CD4-positive, alpha-beta T cell (primary cell): ENCODE measurements at regions not wholly inside any gene's neighbourhood (a gene's known extent, or its start where the extent isn't known, plus 50 kb on each side); places are given as distances from the start of the nearest gene placed in this dataset.
"Not testable (repeated sequence)": the region's sequence is repeated elsewhere in the genome, so short reads cannot be mapped to it uniquely, and the experiment has no call there.

Source experiments
- ATAC-seq: fragments of 200-7000 bp; cut with Tn5 transposase; one replicate; pipeline ENCODE4 v1.10.0; 2022; ENCODE audit warnings: mild to moderate bottlenecking; ENCODE audit not compliant: poor library complexity
- CTCF ChIA-PET: fragments of 350-600 bp; sonication (Branson Sonifier 250); formaldehyde crosslinking; loops from one replicate; lab custom pipeline; 2021; ENCODE audit warnings: antibody characterized with exemption, inconsistent platforms; lab: Charles Lee
- POLR2A ChIA-PET: fragments of 350-600 bp; sonication (Branson Sonifier 250); formaldehyde crosslinking; loops from one replicate; lab custom pipeline; 2021; ENCODE audit warnings: antibody characterized with exemption, inconsistent platforms; lab: Charles Lee
- DNase-seq, 14 experiments: peaks; one replicate each; pipeline ENCODE4 v3.0.0-alpha.2; 2013 to 2020; ENCODE audit warnings: mixed read lengths in 2 of 14
- H3K27ac ChIP-seq, 2 donors: one replicate each; pipeline versions ENCODE4 v1.5.1 to v1.7.0; 2013; ENCODE audit warnings: low read length in 2 of 2, low read depth in 1 of 2, mild to moderate bottlenecking in 1 of 2
- H3K27me3 ChIP-seq, 2 experiments: 1 replicate in 1 of 2; 2 replicates in 1 of 2; pipeline versions ENCODE4 v1.6.1 to v1.7.0; 2013; ENCODE audit warnings: low read length in 2 of 2, control low read depth in 1 of 2, mild to moderate bottlenecking in 1 of 2, moderate library complexity in 1 of 2; ENCODE audit not compliant: insufficient read depth in 2 of 2, control insufficient read depth in 1 of 2
- H3K36me3 ChIP-seq: one replicate; pipeline ENCODE4 v1.6.1; 2013; ENCODE audit warnings: low read length, control low read depth; ENCODE audit not compliant: insufficient read depth
- H3K4me1 ChIP-seq: one replicate; pipeline ENCODE4 v1.6.1; 2013; ENCODE audit warnings: low read length, control low read depth; ENCODE audit not compliant: insufficient read depth
- H3K4me3 ChIP-seq: one replicate; pipeline ENCODE4 v1.5.1; 2013; ENCODE audit warnings: mild to moderate bottlenecking, low read length, moderate library complexity
- H3K9me3 ChIP-seq, 2 experiments: 1 replicate in 1 of 2; 2 replicates in 1 of 2; pipeline versions ENCODE4 v1.6.1 to v1.7.0; 2013; ENCODE audit warnings: low read length in 2 of 2, mild to moderate bottlenecking in 2 of 2, control low read depth in 1 of 2, moderate library complexity in 1 of 2; ENCODE audit not compliant: control insufficient read depth in 1 of 2, insufficient read depth in 1 of 2
- H3K27ac Mint-ChIP-seq: one replicate; pipeline ENCODE4 v1.8.0; 2020; ENCODE audit warnings: mixed read lengths
- H3K27me3 Mint-ChIP-seq: one replicate; pipeline ENCODE4 v1.8.0; 2021; ENCODE audit warnings: mixed read lengths
- H3K36me3 Mint-ChIP-seq: one replicate; pipeline ENCODE4 v1.8.0; 2021; ENCODE audit warnings: low read depth, mixed read lengths
- H3K4me1 Mint-ChIP-seq: one replicate; pipeline ENCODE4 v1.8.0; 2021; ENCODE audit warnings: low read depth, mixed read lengths
- H3K4me3 Mint-ChIP-seq: one replicate; pipeline ENCODE4 v1.8.0; 2020; ENCODE audit warnings: mild to moderate bottlenecking, mixed read lengths
- H3K9me3 Mint-ChIP-seq: one replicate; pipeline ENCODE4 v1.8.0; 2020; ENCODE audit warnings: mixed read lengths
- CTCF ChIP-seq: fragments of 200-600 bp; IDR thresholded peaks from one replicate; pipeline ENCODE4 v1.8.0; 2022; ENCODE audit warnings: antibody characterized with exemption, mild to moderate bottlenecking
- intact Hi-C, 2 experiments: fragments of 100-400 bp; cut with DNase I in 1 of 2; cut with micrococcal nuclease in 1 of 2; formaldehyde crosslinking; loops; one replicate each; pipeline versions ENCODE4 v1.15.1 to v1.9.0; 2023 to 2025; cut with DNase I, micrococcal nuclease

GRCh38 chr5:72584466-72584865, 77.3 kb upstream of the ZNF366 start:
- H3K4me1 ChIP-seq: no peaks in the 10 kb centered on the region
- H3K36me3 ChIP-seq: no peaks in the 10 kb centered on the region
- no peak overlapping the region for H3K4me3 ChIP-seq
- TF ChIP-seq CTCF: no peak
- ATAC-seq (no peak), DNase-seq (no peak)
- no peak overlapping the region for H3K4me3 Mint-ChIP-seq
- no peak overlapping the region for H3K27ac Mint-ChIP-seq
- CTCF ChIA-PET: no interaction called here
- no peak overlapping the region for H3K27ac ChIP-seq
- H3K4me1 Mint-ChIP-seq: no peaks in the 10 kb centered on the region
- POLR2A ChIA-PET: no interaction called here
- no peaks in the 10 kb centered on the region for H3K9me3 ChIP-seq
- peaks cover 3% of the 10 kb centered on the region for H3K9me3 Mint-ChIP-seq
- no peaks in the 10 kb centered on the region for H3K27me3 Mint-ChIP-seq
- no peaks in the 10 kb centered on the region for H3K27me3 ChIP-seq
- no peaks in the 10 kb centered on the region for H3K36me3 Mint-ChIP-seq
- intact Hi-C loops: no loop called here

GRCh38 chr5:72579290-72579689, 72.1 kb upstream of the ZNF366 start:
- H3K4me3 Mint-ChIP-seq, H3K36me3 ChIP-seq, H3K27me3 ChIP-seq, H3K4me1 Mint-ChIP-seq, H3K36me3 Mint-ChIP-seq, H3K27ac Mint-ChIP-seq, H3K9me3 ChIP-seq, H3K4me1 ChIP-seq, DNase-seq, POLR2A ChIA-PET, intact Hi-C loops, CTCF ChIA-PET, ATAC-seq, H3K4me3 ChIP-seq, H3K27ac ChIP-seq: not testable (repeated sequence)
- H3K27me3 Mint-ChIP-seq: peaks cover 22% of the 10 kb centered on the region
- peaks cover 10% of the 10 kb centered on the region for H3K9me3 Mint-ChIP-seq

- ChIA-PET POLR2A (no interaction called here), CTCF (no interaction called here)
- H3K27me3 Mint-ChIP-seq: peaks cover 61% of the 10 kb centered on the region
- no peaks in the 10 kb centered on the region for H3K4me1 Mint-ChIP-seq
- Histone ChIP-seq H3K27ac (no peak overlapping the region), H3K9me3 (no peaks in the 10 kb centered on the region), H3K4me1 (no peaks in the 10 kb centered on the region), H3K4me3 (no peak overlapping the region), H3K27me3 (peaks cover 2 to 3% of the 10 kb centered on the region in 2 experiments), H3K36me3 (no peaks in the 10 kb centered on the region)
- DNase-seq (no peak), ATAC-seq (no peak)
- intact Hi-C loops: no loop called here
- peaks cover 3% of the 10 kb centered on the region for H3K9me3 Mint-ChIP-seq
- no peaks in the 10 kb centered on the region for H3K36me3 Mint-ChIP-seq
- H3K27ac Mint-ChIP-seq: no peak overlapping the region
- H3K4me3 Mint-ChIP-seq: no peak overlapping the region
- no peak for TF ChIP-seq CTCF
Observed at GRCh38 chr5:72572236-72572765, 65.1 kb upstream of the ZNF366 start.

GRCh38 chr5:72569408-72569944, 62.3 kb upstream of the ZNF366 start:
- H3K36me3 Mint-ChIP-seq: no peaks in the 10 kb centered on the region
- Histone ChIP-seq H3K4me1 (no peaks in the 10 kb centered on the region), H3K9me3 (no peaks in the 10 kb centered on the region), H3K27me3 (peaks cover 0 to 2% of the 10 kb centered on the region in 2 experiments), H3K36me3 (no peaks in the 10 kb centered on the region), H3K4me3 (no peak overlapping the region), H3K27ac (no peak overlapping the region)
- no peak overlapping the region for H3K27ac Mint-ChIP-seq
- H3K27me3 Mint-ChIP-seq: peaks cover 52% of the 10 kb centered on the region
- H3K4me1 Mint-ChIP-seq: no peaks in the 10 kb centered on the region
- TF ChIP-seq CTCF: no peak
- ChIA-PET POLR2A (no interaction called here), CTCF (no interaction called here)
- H3K9me3 Mint-ChIP-seq: no peaks in the 10 kb centered on the region
- H3K4me3 Mint-ChIP-seq: no peak overlapping the region
- intact Hi-C loops: no loop called here
- no peak for ATAC-seq
- DNase-seq: no peak
